ENCODE measurements at regions not wholly inside any gene's neighbourhood (a gene's known extent, or its start where the extent isn't known, plus 50 kb on each side); places are given as distances from the start of the nearest gene placed in this dataset.

DNA sequence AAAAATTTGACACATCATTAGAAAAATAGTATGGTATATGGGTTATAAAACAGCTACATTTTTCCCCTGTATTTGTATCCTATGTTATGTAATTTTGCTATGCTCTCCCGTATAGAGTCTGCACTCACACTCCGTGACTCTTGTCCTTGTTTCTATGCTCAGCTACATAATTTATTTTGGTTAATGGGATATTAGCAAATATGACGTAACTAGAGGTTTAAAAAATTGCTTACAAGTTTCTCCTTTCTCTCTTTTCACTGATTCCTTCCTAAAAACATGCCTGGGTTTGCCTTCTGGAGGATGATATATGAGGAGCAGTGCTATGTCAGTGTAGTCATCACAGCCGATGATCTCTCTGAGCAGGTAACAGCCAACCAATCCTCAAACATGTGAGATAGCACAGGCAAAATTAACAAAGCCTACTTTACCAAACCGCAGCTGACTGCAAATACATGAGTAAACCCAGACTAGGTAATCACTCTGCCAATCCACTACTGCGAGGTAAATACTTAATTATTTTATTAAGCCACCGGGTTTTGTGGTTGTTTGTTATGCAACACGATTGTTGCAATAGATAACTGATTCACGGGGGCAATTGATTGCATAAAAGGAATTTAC, 126.9 kb downstream of the KIF2B start:
- Histone ChIP-seq H3K27me3 (ENCODE audit: control insufficient read depth in 4 of 4, insufficient read depth in 4 of 4, low read length in 3 of 4) (no peaks in the 10 kb centered on the region), H3K9ac (ENCODE audit: low read depth in 1 of 2, low read length in 2 of 2) (no peak overlapping the region), H3K27ac (ENCODE audit: low read depth in 1 of 2, low read length in 2 of 2) (no peak overlapping the region), H3K36me3 (ENCODE audit: control insufficient read depth in 4 of 4, insufficient read depth in 3 of 4, low read depth in 1 of 4, low read length in 3 of 4) (no peaks in the 10 kb centered on the region), H3K4me3 (ENCODE audit: low read depth in 1 of 3, low read length in 3 of 3) (no peak overlapping the region), H3K4me1 (ENCODE audit: control insufficient read depth in 4 of 4, insufficient read depth in 4 of 4, low read length in 3 of 4) (peaks cover 0 to 5% (median 2%) of the 10 kb centered on the region in 4 donors), H3K9me3 (ENCODE audit: control insufficient read depth in 4 of 4, low read length in 3 of 4) (peaks cover 0 to 7% (median 2%) of the 10 kb centered on the region in 4 donors)
- 45% methylated on average over 9 of the region's 9 CpGs for WGBS
- DNase-seq (ENCODE audit: low spot score), result no peak
- TF ChIP-seq, protein P1, sequence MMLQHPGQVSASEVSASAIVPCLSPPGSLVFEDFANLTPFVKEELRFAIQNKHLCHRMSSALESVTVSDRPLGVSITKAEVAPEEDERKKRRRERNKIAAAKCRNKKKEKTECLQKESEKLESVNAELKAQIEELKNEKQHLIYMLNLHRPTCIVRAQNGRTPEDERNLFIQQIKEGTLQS (IDR thresholded peaks at IDR 0.05), result no peak
- TF ChIP-seq HNF4A (conservative IDR thresholded peaks at IDR 0.05) (no peak), JUND (IDR thresholded peaks at IDR 0.05) (no peak), EGR1 (IDR thresholded peaks at IDR 0.05; ENCODE audit: low read depth in 2 of 2) (no peak), FOXA2 (IDR thresholded peaks at IDR 0.05) (no peak), ZBTB33 (IDR thresholded peaks at IDR 0.05) (no peak), GABPA (IDR thresholded peaks at IDR 0.05 in 1 of 2, conservative IDR thresholded peaks at IDR 0.05 in 1 of 2) (no peak)
- TF ChIP-seq, protein P2, sequence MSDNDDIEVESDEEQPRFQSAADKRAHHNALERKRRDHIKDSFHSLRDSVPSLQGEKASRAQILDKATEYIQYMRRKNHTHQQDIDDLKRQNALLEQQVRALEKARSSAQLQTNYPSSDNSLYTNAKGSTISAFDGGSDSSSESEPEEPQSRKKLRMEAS (IDR thresholded peaks at IDR 0.05), result no peak

GRCh38 chr17:53950207-53950857, 127.6 kb downstream of the KIF2B start:
- Histone ChIP-seq H3K4me3 (ENCODE audit: low read depth in 1 of 3, low read length in 3 of 3) (no peak overlapping the region), H3K4me1 (ENCODE audit: control insufficient read depth in 4 of 4, insufficient read depth in 4 of 4, low read length in 3 of 4) (peaks cover 0 to 5% (median 2%) of the 10 kb centered on the region in 4 donors), H3K9ac (ENCODE audit: low read depth in 1 of 2, low read length in 2 of 2) (no peak overlapping the region), H3K27ac (ENCODE audit: low read depth in 1 of 2, low read length in 2 of 2) (no peak overlapping the region), H3K27me3 (ENCODE audit: control insufficient read depth in 4 of 4, insufficient read depth in 4 of 4, low read length in 3 of 4) (no peaks in the 10 kb centered on the region), H3K9me3 (ENCODE audit: control insufficient read depth in 4 of 4, low read length in 3 of 4) (peaks cover 0 to 7% (median 3%) of the 10 kb centered on the region in 4 donors), H3K36me3 (ENCODE audit: control insufficient read depth in 4 of 4, insufficient read depth in 3 of 4, low read depth in 1 of 4, low read length in 3 of 4) (no peaks in the 10 kb centered on the region)
- 38% methylated on average over 5 of the region's 5 CpGs for WGBS
- DNase-seq (ENCODE audit: low spot score), result no peak
- TF ChIP-seq TAF1 (conservative IDR thresholded peaks at IDR 0.05) (no peak), RAD21 (IDR thresholded peaks at IDR 0.05) (peak; percentile 75 to 78)
- TF ChIP-seq, protein P3, sequence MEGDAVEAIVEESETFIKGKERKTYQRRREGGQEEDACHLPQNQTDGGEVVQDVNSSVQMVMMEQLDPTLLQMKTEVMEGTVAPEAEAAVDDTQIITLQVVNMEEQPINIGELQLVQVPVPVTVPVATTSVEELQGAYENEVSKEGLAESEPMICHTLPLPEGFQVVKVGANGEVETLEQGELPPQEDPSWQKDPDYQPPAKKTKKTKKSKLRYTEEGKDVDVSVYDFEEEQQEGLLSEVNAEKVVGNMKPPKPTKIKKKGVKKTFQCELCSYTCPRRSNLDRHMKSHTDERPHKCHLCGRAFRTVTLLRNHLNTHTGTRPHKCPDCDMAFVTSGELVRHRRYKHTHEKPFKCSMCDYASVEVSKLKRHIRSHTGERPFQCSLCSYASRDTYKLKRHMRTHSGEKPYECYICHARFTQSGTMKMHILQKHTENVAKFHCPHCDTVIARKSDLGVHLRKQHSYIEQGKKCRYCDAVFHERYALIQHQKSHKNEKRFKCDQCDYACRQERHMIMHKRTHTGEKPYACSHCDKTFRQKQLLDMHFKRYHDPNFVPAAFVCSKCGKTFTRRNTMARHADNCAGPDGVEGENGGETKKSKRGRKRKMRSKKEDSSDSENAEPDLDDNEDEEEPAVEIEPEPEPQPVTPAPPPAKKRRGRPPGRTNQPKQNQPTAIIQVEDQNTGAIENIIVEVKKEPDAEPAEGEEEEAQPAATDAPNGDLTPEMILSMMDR (IDR thresholded peaks at IDR 0.05; ENCODE audit: low read depth, low read length, missing input control), result peak; percentile 47

GRCh38 chr17:53950858-53951250, 128.1 kb downstream of the KIF2B start:
- Histone ChIP-seq H3K4me3 (ENCODE audit: low read depth in 1 of 3, low read length in 3 of 3) (no peak overlapping the region), H3K9me3 (ENCODE audit: control insufficient read depth in 4 of 4, low read length in 3 of 4) (peaks cover 2 to 7% (median 6%) of the 10 kb centered on the region in 4 donors), H3K36me3 (ENCODE audit: control insufficient read depth in 4 of 4, insufficient read depth in 3 of 4, low read depth in 1 of 4, low read length in 3 of 4) (no peaks in the 10 kb centered on the region), H3K27me3 (ENCODE audit: control insufficient read depth in 4 of 4, insufficient read depth in 4 of 4, low read length in 3 of 4) (no peaks in the 10 kb centered on the region), H3K9ac (ENCODE audit: low read depth in 1 of 2, low read length in 2 of 2) (no peak overlapping the region), H3K27ac (ENCODE audit: low read depth in 1 of 2, low read length in 2 of 2) (no peak overlapping the region), H3K4me1 (ENCODE audit: control insufficient read depth in 4 of 4, insufficient read depth in 4 of 4, low read length in 3 of 4) (peaks cover 0 to 5% (median 2%) of the 10 kb centered on the region in 4 donors)
- DNase-seq (ENCODE audit: low spot score), result no peak
- no peak for TF ChIP-seq TAF1 (conservative IDR thresholded peaks at IDR 0.05)
- no peak for TF ChIP-seq JUND (IDR thresholded peaks at IDR 0.05)
- TF ChIP-seq EGR1 (IDR thresholded peaks at IDR 0.05; ENCODE audit: low read depth in 2 of 2), result no peak
- TF ChIP-seq ZBTB33 (IDR thresholded peaks at IDR 0.05), result no peak
- TF ChIP-seq HNF4G (IDR thresholded peaks at IDR 0.05), result no peak
- no peak for TF ChIP-seq YY1 (IDR thresholded peaks at IDR 0.05)
- no peak for TF ChIP-seq SP1 (IDR thresholded peaks at IDR 0.05)
- no peak for TF ChIP-seq RXRA (IDR thresholded peaks at IDR 0.05)
- TF ChIP-seq, protein P3 (IDR thresholded peaks at IDR 0.05; ENCODE audit: low read depth, low read length, missing input control), result no peak
- TF ChIP-seq NR2F2 (IDR thresholded peaks at IDR 0.05), result no peak
- no peak for TF ChIP-seq HNF4A (conservative IDR thresholded peaks at IDR 0.05)
- no peak for TF ChIP-seq GABPA (IDR thresholded peaks at IDR 0.05 in 1 of 2, conservative IDR thresholded peaks at IDR 0.05 in 1 of 2)
- TF ChIP-seq, protein P2 (IDR thresholded peaks at IDR 0.05), result no peak
- TF ChIP-seq, protein P1 (IDR thresholded peaks at IDR 0.05), result no peak

Measured in liver (tissue), 8 donors.